ENCODE measurements at regions not wholly inside any gene's neighbourhood (a gene's known extent, or its start where the extent isn't known, plus 50 kb on each side); places are given as distances from the start of the nearest gene placed in this dataset.

- peak; percentile 40 for DNase-seq (ENCODE audit: low spot score)
- TF ChIP-seq CTCF (conservative IDR thresholded peaks at IDR 0.05; ENCODE audit: low read depth, low read length) (no peak), EZH2 (IDR thresholded peaks at IDR 0.05; ENCODE audit: borderline replicate concordance, low read depth, low read length, poor library complexity, severe bottlenecking) (no peak)
- CTCF ChIA-PET, result no interaction called here
- Histone ChIP-seq H3K36me3 (ENCODE audit: insufficient read depth, low read length, poor library complexity, severe bottlenecking) (no peaks in the 10 kb centered on the region), H3K9me3 (ENCODE audit: low read depth, low read length, poor library complexity, severe bottlenecking) (no peaks in the 10 kb centered on the region), H3K27ac (ENCODE audit: low read depth, low read length, poor library complexity, severe bottlenecking) (no peak overlapping the region), H3K27me3 (replicated peaks; ENCODE audit: insufficient read depth, low read depth, low read length, poor library complexity) (no peaks in the 10 kb centered on the region), H3K4me1 (ENCODE audit: insufficient read depth, low read length, poor library complexity, severe bottlenecking) (peaks cover 26% of the 10 kb centered on the region), H3K4me3 (ENCODE audit: low read depth, low read length, poor library complexity, severe bottlenecking) (no peak overlapping the region)
- intact Hi-C loops (cut with micrococcal nuclease; ENCODE audit: unreplicated experiment), result no loop called here
- POLR2A ChIA-PET (ENCODE audit: low non-redundant PET), result no interaction called here
- no TSS peak for BruUV-seq (replicated peaks)
Observed at GRCh38 chr2:66242099-66242789, 192.7 kb upstream of the MEIS1 start.

GRCh38 chr2:66240286-66240685 lies 194.6 kb upstream of the MEIS1 start:
- Histone ChIP-seq H3K4me1 (ENCODE audit: insufficient read depth, low read length, poor library complexity, severe bottlenecking) (peaks cover 26% of the 10 kb centered on the region), H3K27me3 (replicated peaks; ENCODE audit: insufficient read depth, low read depth, low read length, poor library complexity) (no peaks in the 10 kb centered on the region), H3K27ac (ENCODE audit: low read depth, low read length, poor library complexity, severe bottlenecking) (no peak overlapping the region), H3K36me3 (ENCODE audit: insufficient read depth, low read length, poor library complexity, severe bottlenecking) (no peaks in the 10 kb centered on the region), H3K9me3 (ENCODE audit: low read depth, low read length, poor library complexity, severe bottlenecking) (no peaks in the 10 kb centered on the region), H3K4me3 (ENCODE audit: low read depth, low read length, poor library complexity, severe bottlenecking) (no peak overlapping the region)
- CTCF ChIA-PET, result interaction anchor here (0.5 kb wide), 1 partner anchor 144 kb away, joined by 3 read pairs; no protein-coding TSS in a partner anchor
- intact Hi-C loops (cut with micrococcal nuclease; ENCODE audit: unreplicated experiment), result no loop called here
- TF ChIP-seq CTCF (conservative IDR thresholded peaks at IDR 0.05; ENCODE audit: low read depth, low read length) (no peak), EZH2 (IDR thresholded peaks at IDR 0.05; ENCODE audit: borderline replicate concordance, low read depth, low read length, poor library complexity, severe bottlenecking) (no peak)
- DNase-seq (ENCODE audit: low spot score), result no peak
- no TSS peak for BruUV-seq (replicated peaks)
- POLR2A ChIA-PET (ENCODE audit: low non-redundant PET), result no interaction called here

GRCh38 chr2:66239655-66240054 lies 195.3 kb upstream of the MEIS1 start:
- TF ChIP-seq CTCF (conservative IDR thresholded peaks at IDR 0.05; ENCODE audit: low read depth, low read length), result no peak
- TF ChIP-seq EZH2 (IDR thresholded peaks at IDR 0.05; ENCODE audit: borderline replicate concordance, low read depth, low read length, poor library complexity, severe bottlenecking), result no peak
- Histone ChIP-seq H3K27me3 (replicated peaks; ENCODE audit: insufficient read depth, low read depth, low read length, poor library complexity) (no peaks in the 10 kb centered on the region), H3K36me3 (ENCODE audit: insufficient read depth, low read length, poor library complexity, severe bottlenecking) (no peaks in the 10 kb centered on the region), H3K4me1 (ENCODE audit: insufficient read depth, low read length, poor library complexity, severe bottlenecking) (peaks cover 26% of the 10 kb centered on the region), H3K9me3 (ENCODE audit: low read depth, low read length, poor library complexity, severe bottlenecking) (no peaks in the 10 kb centered on the region), H3K27ac (ENCODE audit: low read depth, low read length, poor library complexity, severe bottlenecking) (no peak overlapping the region), H3K4me3 (ENCODE audit: low read depth, low read length, poor library complexity, severe bottlenecking) (no peak overlapping the region)
- ChIA-PET CTCF (interaction anchor here (0.5 kb wide), 1 partner anchor 144 kb away, joined by 3 read pairs; no protein-coding TSS in a partner anchor), POLR2A (ENCODE audit: low non-redundant PET) (no interaction called here)
- no TSS peak for BruUV-seq (replicated peaks)
- DNase-seq (ENCODE audit: low spot score), result no peak
- intact Hi-C loops (cut with micrococcal nuclease; ENCODE audit: unreplicated experiment), result no loop called here
